T47D (cell line): ENCODE measurements at regions not wholly inside any gene's neighbourhood (a gene's known extent, or its start where the extent isn't known, plus 50 kb on each side); places are given as distances from the start of the nearest gene placed in this dataset.

Source experiments
- DNase-seq, 2 experiments: peaks; one replicate each; pipeline versions ENCODE4 v3.0.0 to v3.0.0-alpha.2; 2011 to 2012; ENCODE audit warnings: low read depth in 1 of 2, low spot score in 1 of 2
- JUND ChIP-seq: IDR thresholded peaks from 2 replicates; pipeline ENCODE4 v1.6.1; 2012; ENCODE audit warnings: low read depth
- in situ Hi-C: cut with HindIII; loops from 2 replicates; pipeline ENCODE4 v1.10.0; 2016; ENCODE audit warnings: low sequenced_read_pairs, low pct_unique_long_range_greater_than_20kb

DNA sequence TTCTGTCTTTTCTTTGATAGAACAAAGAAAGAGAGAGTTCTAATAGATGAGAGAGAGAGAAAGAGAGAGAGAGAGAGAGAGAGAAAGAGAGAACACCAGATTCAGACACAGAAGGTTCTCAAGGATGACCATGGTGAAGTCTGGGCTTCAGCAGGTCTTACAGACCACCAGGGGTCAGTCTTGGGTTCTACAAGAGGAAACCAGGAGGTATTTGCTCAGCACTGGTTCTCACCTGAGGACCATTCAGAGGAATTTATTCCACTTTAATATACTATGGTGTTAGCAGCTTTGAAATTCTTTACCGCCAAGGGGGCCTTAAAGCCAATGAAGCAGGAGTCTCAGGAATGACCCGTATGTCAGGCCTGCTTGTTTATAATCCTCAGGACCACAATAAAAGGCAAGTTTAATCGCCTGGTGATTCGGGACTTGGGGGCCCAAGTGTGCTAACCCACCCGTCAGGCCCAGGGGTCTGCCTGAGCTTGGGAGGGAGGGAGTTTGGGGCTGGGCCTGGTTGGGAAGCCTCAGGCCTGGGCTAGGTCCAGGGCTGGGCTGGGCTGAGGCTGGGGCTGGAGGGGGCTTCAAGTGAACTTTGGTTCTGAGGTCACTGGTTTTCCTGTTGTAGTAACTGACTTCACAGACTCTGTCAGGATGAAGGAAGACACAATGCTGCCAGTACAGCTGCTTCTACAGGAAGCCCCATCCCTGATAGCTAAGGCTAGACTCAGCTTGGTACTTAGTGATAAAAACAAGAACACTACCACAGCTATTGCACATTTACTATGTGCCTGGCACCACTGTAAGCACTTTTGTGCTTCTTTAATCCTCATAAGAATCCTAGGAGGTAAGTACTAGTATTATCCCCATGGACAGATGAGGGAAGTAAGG lies 179.2 kb upstream of the ZBED5 start:
- TF ChIP-seq JUND = no peak
- in situ Hi-C loops = no loop called here
- DNase-seq = peak in 1 of 2 experiments; percentile 77

GRCh38 chr11:11036185-11036847 lies 178.5 kb upstream of the ZBED5 start:
- no peak for TF ChIP-seq JUND
- no peak for DNase-seq
- in situ Hi-C loops = no loop called here

DNA sequence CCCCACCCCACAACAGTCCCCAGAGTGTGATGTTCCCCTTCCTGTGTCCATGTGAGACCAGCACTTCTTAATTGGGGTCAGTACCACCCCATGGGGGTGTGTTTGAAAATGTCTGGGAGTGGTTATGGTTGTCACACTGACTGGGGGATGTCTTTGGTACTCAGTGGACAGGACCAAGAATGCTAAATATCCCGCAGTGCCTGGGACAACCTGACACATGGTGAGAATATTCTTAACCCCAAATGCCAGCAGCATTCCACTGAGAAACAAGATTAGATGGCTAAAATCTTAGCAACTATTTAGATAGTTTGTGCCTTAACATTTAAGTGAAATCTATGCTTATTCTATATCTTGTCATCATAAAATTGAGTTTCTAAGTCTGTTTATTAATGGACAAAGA lies 177.5 kb upstream of the ZBED5 start:
- in situ Hi-C loops = no loop called here

DNA sequence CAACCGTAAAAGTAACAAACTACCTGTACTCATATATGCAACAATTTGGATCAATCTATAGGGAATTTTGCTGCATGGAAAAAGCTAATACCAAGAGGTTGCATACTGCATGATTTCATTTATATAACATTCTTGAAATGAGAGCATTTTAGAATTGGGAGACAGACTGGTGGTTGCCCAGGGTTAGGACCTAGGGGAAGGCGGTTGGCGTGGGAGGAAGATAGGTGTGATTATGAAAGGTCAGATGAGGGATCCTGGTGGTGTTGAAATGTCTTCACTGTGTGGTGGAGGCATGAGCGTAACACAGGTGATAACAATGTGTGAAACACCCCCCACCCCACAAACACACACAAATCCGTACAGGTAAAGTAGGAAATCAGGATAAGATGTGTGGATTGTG lies 176.6 kb upstream of the ZBED5 start:
- no peak for TF ChIP-seq JUND
- no peak for DNase-seq
- in situ Hi-C loops = no loop called here

More for the DNA sequence above, 177.5 kb upstream of the ZBED5 start:
- TF ChIP-seq JUND = no peak
- no peak for DNase-seq

- no peak for TF ChIP-seq JUND
- DNase-seq = no peak
- in situ Hi-C loops = no loop called here
Measured at GRCh38 chr11:11032066-11032465, 174.2 kb upstream of the ZBED5 start.

DNA sequence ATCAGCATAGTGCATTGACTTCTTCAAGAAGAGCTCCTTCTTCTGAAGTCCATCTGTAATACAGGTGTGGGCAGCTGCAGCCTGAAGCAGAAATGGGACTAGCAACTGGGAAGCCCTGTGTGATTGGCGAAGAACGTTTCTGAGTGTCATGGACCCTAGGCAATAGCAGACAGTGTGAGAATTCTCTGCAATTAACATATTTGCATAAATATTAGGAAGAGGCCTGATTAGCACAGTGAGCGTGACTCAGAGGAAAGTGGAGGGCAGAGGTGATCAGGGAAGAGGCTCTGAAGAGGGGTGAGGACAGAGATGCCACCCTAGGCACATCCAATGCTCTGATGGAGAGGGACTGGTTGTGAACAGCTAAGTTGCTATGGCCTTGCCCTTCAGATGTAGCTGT lies 171.2 kb upstream of the ZBED5 start:
- in situ Hi-C loops = no loop called here
- TF ChIP-seq JUND = no peak
- DNase-seq = no peak

- in situ Hi-C loops = no loop called here
- peak; percentile 18 to 72 for DNase-seq
- no peak for TF ChIP-seq JUND
Measured at GRCh38 chr11:11028017-11028692, 170.3 kb upstream of the ZBED5 start.

GRCh38 chr11:11027288-11027687 lies 169.4 kb upstream of the ZBED5 start:
- no peak for TF ChIP-seq JUND
- in situ Hi-C loops = no loop called here
- no peak for DNase-seq

DNA sequence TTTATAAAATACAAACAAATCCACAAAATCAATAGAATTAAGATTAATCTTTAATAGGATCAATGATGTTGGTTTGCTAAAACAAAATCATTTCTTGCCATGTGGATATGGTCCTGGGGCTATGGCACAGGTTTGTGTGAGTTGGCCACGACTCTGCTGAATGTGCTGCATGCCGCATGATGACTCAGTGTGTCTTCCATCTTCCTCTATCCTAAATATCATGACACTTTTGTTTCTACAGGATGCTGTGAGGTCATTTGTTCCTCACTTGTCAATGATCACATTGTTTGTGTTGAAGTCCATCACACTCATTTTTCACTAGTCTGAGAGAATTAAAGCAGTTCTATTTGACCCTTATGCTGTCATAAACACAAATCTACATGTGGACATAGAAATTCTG lies 167.2 kb upstream of the ZBED5 start:
- in situ Hi-C loops = no loop called here
- DNase-seq = peak in 1 of 2 experiments; percentile 35
- no peak for TF ChIP-seq JUND

GRCh38 chr11:11022125-11022730 lies 164.4 kb upstream of the ZBED5 start:
- TF ChIP-seq JUND = no peak
- DNase-seq = peak in 1 of 2 experiments; percentile 37
- in situ Hi-C loops = no loop called here

DNA sequence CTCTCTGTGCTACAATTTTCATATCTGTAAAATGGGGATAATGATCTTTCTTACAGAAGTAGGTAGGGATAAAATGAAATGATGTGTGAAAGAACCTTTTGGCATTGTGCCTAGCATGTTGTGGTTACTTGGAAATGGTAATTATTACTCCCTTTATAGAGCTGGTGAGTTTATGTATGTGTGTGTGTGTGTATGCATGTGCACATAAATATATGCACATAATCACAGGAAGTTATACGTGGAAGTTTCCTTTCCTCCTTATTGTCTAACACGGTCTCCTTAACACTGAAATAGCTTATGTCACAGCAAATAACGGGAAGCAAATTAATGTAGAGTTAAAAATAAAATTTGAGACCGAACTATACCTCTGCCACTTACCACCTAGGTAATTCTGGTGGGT lies 163.7 kb upstream of the ZBED5 start:
- no peak for TF ChIP-seq JUND
- in situ Hi-C loops = no loop called here
- DNase-seq = no peak

- in situ Hi-C loops = no loop called here
- no peak for TF ChIP-seq JUND
- no peak for DNase-seq
Measured at GRCh38 chr11:11020747-11021149, 162.9 kb upstream of the ZBED5 start.

DNA sequence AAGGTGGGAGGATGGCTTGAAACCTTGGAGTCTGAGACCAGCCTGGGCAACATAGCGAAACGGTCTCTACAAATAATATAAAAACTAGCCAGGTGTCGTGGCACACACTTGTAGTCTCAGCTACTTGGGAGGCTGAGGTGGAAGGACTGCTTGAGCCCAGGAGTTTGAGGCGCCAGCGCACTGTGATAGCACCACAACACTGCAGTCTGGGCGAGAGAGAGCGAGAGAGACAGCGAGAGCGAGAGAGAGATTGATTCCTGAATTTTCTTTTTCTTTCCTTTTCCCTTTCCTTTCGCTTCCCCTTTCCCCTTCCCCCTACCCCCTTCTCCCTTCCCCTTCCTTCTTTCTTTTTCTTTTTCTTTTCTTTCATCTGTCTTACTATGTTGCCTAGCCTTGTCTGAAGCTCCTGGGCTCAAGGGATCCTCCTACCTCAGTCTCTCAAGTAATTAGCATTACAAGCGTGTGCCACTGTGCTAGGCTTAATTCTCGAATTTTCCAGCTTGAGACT lies 162.4 kb upstream of the ZBED5 start:
- no peak for TF ChIP-seq JUND
- DNase-seq = no peak
- in situ Hi-C loops = no loop called here
